Panc1 (cell line): ENCODE measurements at regions not wholly inside any gene's neighbourhood (a gene's known extent, or its start where the extent isn't known, plus 50 kb on each side); places are given as distances from the start of the nearest gene placed in this dataset.

Experiments used
- CTCF ChIP-seq: fragments of 450-650 bp; IDR thresholded peaks from 2 replicates; pipeline ENCODE4 v1.5.1; 2017; ENCODE audit warnings: mild to moderate bottlenecking
- POLR2AphosphoS5 ChIP-seq: IDR thresholded peaks from 2 replicates; pipeline ENCODE4 v1.6.1; 2012; ENCODE audit warnings: mild to moderate bottlenecking, low read depth, low read length, moderate library complexity
- REST ChIP-seq, 2 experiments: IDR thresholded peaks; 2 replicates each; pipeline ENCODE4 v1.6.1; 2011 to 2012; ENCODE audit warnings: low read depth in 2 of 2, control low read depth in 1 of 2, low read length in 1 of 2, mild to moderate bottlenecking in 1 of 2, moderate library complexity in 1 of 2; ENCODE audit not compliant: insufficient read depth in 1 of 2
- SIN3A ChIP-seq: IDR thresholded peaks from 2 replicates; pipeline ENCODE4 v1.6.1; 2012; ENCODE audit warnings: low read depth, mild to moderate bottlenecking, low read length, moderate library complexity, borderline replicate concordance; ENCODE audit not compliant: insufficient read depth
- TCF7L2 ChIP-seq: IDR thresholded peaks from 2 replicates; pipeline ENCODE4 v1.6.1; 2011; ENCODE audit warnings: mild to moderate bottlenecking, low read depth, low read length, inconsistent platforms

GRCh38 chr11:98296091-98296880, 724.5 kb upstream of the CNTN5 start:
- no peak for TF ChIP-seq CTCF
- no peak for TF ChIP-seq POLR2AphosphoS5
- no peak for TF ChIP-seq REST (IDR thresholded peaks at IDR 0.05; ENCODE audit: insufficient read depth in 1 of 2, low read depth in 2 of 2, low read length in 1 of 2)
- TF ChIP-seq SIN3A: no peak
- TF ChIP-seq TCF7L2: no peak
